Inferior parietal cortex (tissue), 1 donor: ENCODE measurements at regions not wholly inside any gene's neighbourhood (a gene's known extent, or its start where the extent isn't known, plus 50 kb on each side); places are given as distances from the start of the nearest gene placed in this dataset.
"Not testable (repeated sequence)": the region's sequence is repeated elsewhere in the genome, so short reads cannot be mapped to it uniquely, and the experiment has no call there.

Source experiments
- DNase-seq: peaks from one replicate; pipeline ENCODE4 v3.0.0-alpha.2; 2016; ENCODE audit errors: extremely low spot score

GRCh38 chr4:128758314-128758922 is 51.1 kb upstream of the JADE1 start:
- DNase-seq, result no peak

- DNase-seq, result no peak
Observed at GRCh38 chr4:128757712-128758111, 51.8 kb upstream of the JADE1 start.

- no peak for DNase-seq
Observed at GRCh38 chr4:128751354-128751753, 58.1 kb upstream of the JADE1 start.

GRCh38 chr4:128741748-128742147 is 67.8 kb upstream of the JADE1 start:
- not testable (repeated sequence) for DNase-seq

- no peak for DNase-seq
Observed at GRCh38 chr4:128737098-128737513, 72.4 kb upstream of the JADE1 start.

GRCh38 chr4:128735714-128736113 is 73.8 kb upstream of the JADE1 start:
- no peak for DNase-seq

- DNase-seq, result no peak
Observed at GRCh38 chr4:128728190-128728589, 81.3 kb upstream of the JADE1 start.

GRCh38 chr4:128727658-128728057 is 81.8 kb upstream of the JADE1 start:
- no peak for DNase-seq

GRCh38 chr4:128725405-128726055 is 84.0 kb upstream of the JADE1 start:
- no peak for DNase-seq

- no peak for DNase-seq
Observed at GRCh38 chr4:128722911-128723310, 86.6 kb upstream of the JADE1 start.

GRCh38 chr4:128721896-128722295 is 87.6 kb upstream of the JADE1 start:
- DNase-seq, result no peak

GRCh38 chr4:128720270-128720669 is 89.2 kb upstream of the JADE1 start:
- DNase-seq, result no peak

GRCh38 chr4:128718768-128719167 is 90.7 kb upstream of the JADE1 start:
- no peak for DNase-seq

- peak; percentile 36 for DNase-seq
Observed at GRCh38 chr4:128716338-128716737, 93.2 kb upstream of the JADE1 start.

- no peak for DNase-seq
Observed at GRCh38 chr4:128715616-128716015, 93.9 kb upstream of the JADE1 start.

GRCh38 chr4:128711361-128711760 is 98.1 kb upstream of the JADE1 start:
- no peak for DNase-seq

GRCh38 chr4:128709268-128709667 is 100.2 kb upstream of the JADE1 start:
- DNase-seq, result no peak

- DNase-seq, result no peak
Observed at GRCh38 chr4:128707864-128708263, 101.6 kb upstream of the JADE1 start.

GRCh38 chr4:128703948-128704347 is 105.6 kb upstream of the JADE1 start:
- no peak for DNase-seq

- DNase-seq, result no peak
Observed at GRCh38 chr4:128700659-128701350, 108.7 kb upstream of the JADE1 start.

- DNase-seq, result no peak
Observed at GRCh38 chr4:128698386-128698785, 111.1 kb upstream of the JADE1 start.

- no peak for DNase-seq
Observed at GRCh38 chr4:128697323-128697722, 112.2 kb upstream of the JADE1 start.

- DNase-seq, result no peak
Observed at GRCh38 chr4:128690011-128690410, 119.5 kb upstream of the JADE1 start.
